Muscle of leg (tissue), 3 donors: ENCODE measurements at regions not wholly inside any gene's neighbourhood (a gene's known extent, or its start where the extent isn't known, plus 50 kb on each side); places are given as distances from the start of the nearest gene placed in this dataset.
A peak's percentile ranks its signal among the peaks of the same experiment; 100 is the strongest.

Source experiments
- DNase-seq: peaks from one replicate; pipeline ENCODE4 v3.0.0; 2013
- H3K27ac ChIP-seq: one replicate; pipeline ENCODE4 v1.5.1; 2013; ENCODE audit warnings: mild to moderate bottlenecking, low read length, control low read depth
- H3K27me3 ChIP-seq: one replicate; pipeline ENCODE4 v1.6.1; 2013; ENCODE audit warnings: low read length; ENCODE audit not compliant: control insufficient read depth, insufficient read depth
- H3K36me3 ChIP-seq: one replicate; pipeline ENCODE4 v1.6.1; 2013; ENCODE audit warnings: low read length; ENCODE audit not compliant: control insufficient read depth, insufficient read depth
- H3K4me1 ChIP-seq: one replicate; pipeline ENCODE4 v1.6.1; 2013; ENCODE audit warnings: low read length; ENCODE audit not compliant: control insufficient read depth, insufficient read depth
- H3K4me3 ChIP-seq: one replicate; pipeline ENCODE4 v1.5.1; 2013; ENCODE audit warnings: low read length, control low read depth
- H3K9me3 ChIP-seq: replicated peaks from 2 replicates; pipeline ENCODE4 v1.6.1; 2013; ENCODE audit warnings: low read depth, low read length; ENCODE audit not compliant: control insufficient read depth
- WGBS: methylation state at CpG from one replicate; pipeline ENCODE4 v1.1.5; 2013; ENCODE audit warnings: missing lambda C conversion rate; ENCODE audit not compliant: insufficient coverage; 5-methylcytosine and 5-hydroxymethylcytosine counted together

GRCh38 chr18:2114765-2115164 lies 456.5 kb downstream of the METTL4 start:
- Histone ChIP-seq H3K4me3 (no peak overlapping the region), H3K4me1 (no peaks in the 10 kb centered on the region), H3K9me3 (no peaks in the 10 kb centered on the region), H3K36me3 (no peaks in the 10 kb centered on the region), H3K27ac (no peak overlapping the region), H3K27me3 (no peaks in the 10 kb centered on the region)
- 74% methylated on average over 3 of the region's 4 CpGs for WGBS
- DNase-seq, result no peak

GRCh38 chr18:2121224-2121623 lies 450.1 kb downstream of the METTL4 start:
- H3K9me3 ChIP-seq, result no peaks in the 10 kb centered on the region
- WGBS, result 60% methylated on average over 1 of the region's 3 CpGs
- DNase-seq, result peak; percentile 61

GRCh38 chr18:2123077-2123476 lies 448.2 kb downstream of the METTL4 start:
- H3K9me3 ChIP-seq, result no peaks in the 10 kb centered on the region
- H3K27me3 ChIP-seq, result no peaks in the 10 kb centered on the region
- no CpG with 5 or more reads among the region's 2 CpGs for WGBS
- H3K4me1 ChIP-seq, result no peaks in the 10 kb centered on the region
- H3K36me3 ChIP-seq, result no peaks in the 10 kb centered on the region
- no peak overlapping the region for H3K4me3 ChIP-seq
- no peak overlapping the region for H3K27ac ChIP-seq
- no peak for DNase-seq

More at GRCh38 chr18:2121224-2121623, 450.1 kb downstream of the METTL4 start:
- Histone ChIP-seq H3K4me1 (no peaks in the 10 kb centered on the region), H3K4me3 (no peak overlapping the region), H3K27me3 (no peaks in the 10 kb centered on the region), H3K27ac (no peak overlapping the region), H3K36me3 (no peaks in the 10 kb centered on the region)

GRCh38 chr18:2134364-2134763 lies 436.9 kb downstream of the METTL4 start:
- no peaks in the 10 kb centered on the region for H3K4me1 ChIP-seq
- H3K4me3 ChIP-seq, result no peak overlapping the region
- H3K27me3 ChIP-seq, result no peaks in the 10 kb centered on the region
- H3K9me3 ChIP-seq, result no peaks in the 10 kb centered on the region
- no peaks in the 10 kb centered on the region for H3K36me3 ChIP-seq
- peak; percentile 15 for DNase-seq
- no peak overlapping the region for H3K27ac ChIP-seq

- no peak for DNase-seq
- Histone ChIP-seq H3K27me3 (no peaks in the 10 kb centered on the region), H3K9me3 (no peaks in the 10 kb centered on the region), H3K4me1 (no peaks in the 10 kb centered on the region), H3K36me3 (no peaks in the 10 kb centered on the region), H3K4me3 (no peak overlapping the region), H3K27ac (no peak overlapping the region)
- 54% methylated on average over 3 of the region's 3 CpGs for WGBS
These were observed 436.0 kb downstream of the METTL4 start for GRCh38 chr18:2135309-2135708.

- peak; percentile 87 for DNase-seq
- Histone ChIP-seq H3K27ac (no peak overlapping the region), H3K27me3 (no peaks in the 10 kb centered on the region), H3K4me3 (no peak overlapping the region), H3K9me3 (no peaks in the 10 kb centered on the region), H3K36me3 (no peaks in the 10 kb centered on the region), H3K4me1 (no peaks in the 10 kb centered on the region)
- WGBS, result 40% methylated on average over 1 of the region's 3 CpGs
These were observed 432.8 kb downstream of the METTL4 start for GRCh38 chr18:2138552-2138951.

GRCh38 chr18:2139691-2140090 lies 431.6 kb downstream of the METTL4 start:
- no peaks in the 10 kb centered on the region for H3K27me3 ChIP-seq
- no peaks in the 10 kb centered on the region for H3K36me3 ChIP-seq
- no peak overlapping the region for H3K4me3 ChIP-seq
- peaks cover 3% of the 10 kb centered on the region for H3K9me3 ChIP-seq
- 60% methylated on average over 1 of the region's 4 CpGs for WGBS
- H3K27ac ChIP-seq, result no peak overlapping the region
- H3K4me1 ChIP-seq, result no peaks in the 10 kb centered on the region
- DNase-seq, result no peak

GRCh38 chr18:2143636-2144035 lies 427.7 kb downstream of the METTL4 start:
- Histone ChIP-seq H3K4me1 (no peaks in the 10 kb centered on the region), H3K27me3 (no peaks in the 10 kb centered on the region), H3K9me3 (peaks cover 3% of the 10 kb centered on the region), H3K36me3 (no peaks in the 10 kb centered on the region), H3K4me3 (no peak overlapping the region), H3K27ac (peak overlapping the region; percentile 57)
- DNase-seq, result peak; percentile 94
- WGBS, result 33% methylated on average over 1 of the region's 1 CpG

GRCh38 chr18:2144811-2145210 lies 426.5 kb downstream of the METTL4 start:
- peak; percentile 61 for DNase-seq
- Histone ChIP-seq H3K4me3 (no peak overlapping the region), H3K27me3 (no peaks in the 10 kb centered on the region), H3K9me3 (peaks cover 3% of the 10 kb centered on the region), H3K4me1 (no peaks in the 10 kb centered on the region), H3K27ac (no peak overlapping the region), H3K36me3 (no peaks in the 10 kb centered on the region)
- no CpG with 5 or more reads among the region's 3 CpGs for WGBS

- Histone ChIP-seq H3K27ac (no peak overlapping the region), H3K4me3 (no peak overlapping the region), H3K4me1 (no peaks in the 10 kb centered on the region), H3K36me3 (no peaks in the 10 kb centered on the region), H3K27me3 (no peaks in the 10 kb centered on the region), H3K9me3 (peaks cover 3% of the 10 kb centered on the region)
- no peak for DNase-seq
- WGBS, result 100% methylated on average over 1 of the region's 2 CpGs
These were observed 425.2 kb downstream of the METTL4 start for GRCh38 chr18:2146092-2146491.

GRCh38 chr18:2146754-2147153 lies 424.6 kb downstream of the METTL4 start:
- H3K36me3 ChIP-seq, result no peaks in the 10 kb centered on the region
- no peak overlapping the region for H3K4me3 ChIP-seq
- no peaks in the 10 kb centered on the region for H3K27me3 ChIP-seq
- no peak overlapping the region for H3K27ac ChIP-seq
- WGBS, result 78% methylated on average over 2 of the region's 2 CpGs
- H3K4me1 ChIP-seq, result no peaks in the 10 kb centered on the region
- no peak for DNase-seq
- peaks cover 3% of the 10 kb centered on the region for H3K9me3 ChIP-seq
